ENCODE measurements at regions not wholly inside any gene's neighbourhood (a gene's known extent, or its start where the extent isn't known, plus 50 kb on each side); places are given as distances from the start of the nearest gene placed in this dataset.
"Not testable (repeated sequence)": the region's sequence is repeated elsewhere in the genome, so short reads cannot be mapped to it uniquely, and the experiment has no call there.

DNA sequence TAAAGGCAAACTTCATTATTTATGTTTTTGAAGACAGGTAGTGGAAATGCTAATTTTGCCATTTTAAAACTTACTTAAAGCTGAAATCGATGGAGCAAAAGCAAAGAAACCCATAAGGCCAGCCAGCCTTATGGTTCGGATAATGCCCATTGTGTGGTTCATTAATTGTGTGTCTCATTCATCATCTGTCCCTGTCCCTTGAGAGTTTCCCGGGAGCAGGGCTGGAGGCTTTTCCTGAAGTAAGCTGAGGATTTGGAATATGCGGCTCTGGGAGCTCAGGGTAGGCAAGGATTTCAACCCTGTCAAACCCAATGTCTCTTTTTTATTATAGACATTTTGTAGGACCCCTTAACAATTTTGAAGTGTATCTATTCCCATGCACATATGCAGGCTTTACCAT lies 790.0 kb upstream of the KIRREL3 start:
- no peak for DNase-seq (ENCODE audit: low read depth in 1 of 2, low spot score in 1 of 2)

- DNase-seq (ENCODE audit: low read depth in 1 of 2, low spot score in 1 of 2), result no peak
Observed at GRCh38 chr11:127789927-127790326, 789.4 kb upstream of the KIRREL3 start.

GRCh38 chr11:127772938-127773337 lies 772.4 kb upstream of the KIRREL3 start:
- not testable (repeated sequence) for DNase-seq (ENCODE audit: low read depth in 1 of 2, low spot score in 1 of 2)

GRCh38 chr11:127768931-127769330 lies 768.4 kb upstream of the KIRREL3 start:
- DNase-seq (ENCODE audit: low read depth in 1 of 2, low spot score in 1 of 2), result not testable (repeated sequence)

GRCh38 chr11:127766734-127767133 lies 766.2 kb upstream of the KIRREL3 start:
- no peak for DNase-seq (ENCODE audit: low read depth in 1 of 2, low spot score in 1 of 2)

GRCh38 chr11:127738771-127739286 lies 738.3 kb upstream of the KIRREL3 start:
- DNase-seq (ENCODE audit: low read depth in 1 of 2, low spot score in 1 of 2), result no peak

DNA sequence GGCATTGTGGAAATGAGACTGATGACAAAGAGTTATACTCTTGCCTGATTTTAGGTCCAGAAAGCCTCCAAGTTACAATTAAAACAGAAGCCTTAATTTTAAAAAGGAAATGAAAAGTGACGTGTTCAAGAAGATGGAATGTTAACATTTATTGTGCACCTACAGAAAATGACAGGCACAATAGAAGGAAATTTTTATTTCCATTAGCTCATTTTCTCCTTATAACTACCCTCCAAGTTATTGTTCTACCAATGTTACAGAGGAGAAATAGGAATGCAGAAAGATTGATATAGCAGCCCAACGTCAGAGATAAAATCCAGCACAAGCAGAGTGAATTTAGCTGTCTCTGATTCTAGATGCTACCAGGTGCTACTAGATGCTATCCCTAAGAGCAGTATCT lies 736.9 kb upstream of the KIRREL3 start:
- no peak for DNase-seq (ENCODE audit: low read depth in 1 of 2, low spot score in 1 of 2)

DNA sequence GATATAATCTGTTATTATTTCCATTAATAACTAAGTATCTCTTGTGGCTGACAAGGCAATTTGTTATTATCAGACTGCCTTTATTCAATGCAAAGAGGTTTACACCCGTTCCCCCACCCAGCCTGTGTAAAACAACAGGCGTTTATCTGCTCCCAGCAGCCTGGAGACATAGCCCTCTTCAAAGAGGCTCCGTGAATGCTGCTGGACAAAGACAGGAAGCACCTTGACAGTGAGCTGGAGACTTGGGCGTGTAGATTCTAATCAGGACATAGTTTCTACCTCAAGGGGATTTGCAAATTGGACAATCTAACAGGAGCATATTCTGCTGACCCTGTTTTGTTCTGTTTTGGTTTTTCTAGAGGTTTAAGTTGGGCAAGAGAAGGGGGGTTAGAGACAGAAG lies 733.0 kb upstream of the KIRREL3 start:
- no peak for DNase-seq (ENCODE audit: low read depth in 1 of 2, low spot score in 1 of 2)

DNA sequence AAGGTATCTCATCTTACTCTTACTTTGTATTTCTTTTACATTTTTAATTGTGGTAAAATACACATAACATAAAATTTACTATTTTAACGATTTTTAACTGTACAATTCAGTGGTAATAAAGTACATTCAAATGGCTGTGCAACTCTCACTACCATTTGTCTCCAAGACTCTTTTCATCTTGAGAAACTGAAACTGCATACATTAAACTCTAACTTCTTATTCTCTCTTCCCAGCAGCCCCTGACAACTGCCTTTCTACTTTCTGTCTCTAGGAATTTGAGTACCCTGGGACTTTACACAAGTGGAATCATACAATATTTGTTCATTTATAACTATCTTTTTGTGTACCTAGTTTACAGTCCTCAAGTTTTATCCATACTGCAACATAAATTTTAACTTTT lies 725.8 kb upstream of the KIRREL3 start:
- DNase-seq (ENCODE audit: low read depth in 1 of 2, low spot score in 1 of 2), result no peak

- no peak for DNase-seq (ENCODE audit: low read depth in 1 of 2, low spot score in 1 of 2)
Observed at GRCh38 chr11:127723714-127724113, 723.1 kb upstream of the KIRREL3 start.

- DNase-seq (ENCODE audit: low read depth in 1 of 2, low spot score in 1 of 2), result no peak
Observed at GRCh38 chr11:127713226-127713625, 712.7 kb upstream of the KIRREL3 start.

DNA sequence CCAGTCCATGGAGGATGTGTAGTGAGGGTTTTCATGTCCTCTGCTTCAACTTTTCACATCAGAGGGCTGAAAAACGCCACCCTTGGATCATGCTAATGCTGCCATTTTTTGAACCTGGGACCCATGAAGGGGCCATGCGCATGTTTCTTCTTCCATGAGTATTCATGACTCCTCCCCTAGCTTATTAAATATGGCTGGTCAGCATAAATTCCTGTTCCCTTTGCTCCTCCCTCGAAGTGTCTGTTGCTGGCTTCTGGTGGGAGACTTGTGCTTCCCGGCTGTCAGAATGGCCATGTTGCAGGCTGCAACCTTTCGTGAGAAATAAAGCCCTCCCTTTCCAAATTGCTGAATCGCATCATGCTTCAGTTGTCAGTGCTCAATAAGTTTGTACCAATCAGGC lies 711.2 kb upstream of the KIRREL3 start:
- DNase-seq (ENCODE audit: low read depth in 1 of 2, low spot score in 1 of 2), result no peak

GRCh38 chr11:127710831-127711230 lies 710.3 kb upstream of the KIRREL3 start:
- no peak for DNase-seq (ENCODE audit: low read depth in 1 of 2, low spot score in 1 of 2)

GRCh38 chr11:127709960-127710359 lies 709.4 kb upstream of the KIRREL3 start:
- DNase-seq (ENCODE audit: low read depth in 1 of 2, low spot score in 1 of 2), result no peak

GRCh38 chr11:127693686-127694085 lies 693.1 kb upstream of the KIRREL3 start:
- DNase-seq (ENCODE audit: low read depth in 1 of 2, low spot score in 1 of 2), result no peak

GRCh38 chr11:127683321-127683720 lies 682.8 kb upstream of the KIRREL3 start:
- no peak for DNase-seq (ENCODE audit: low read depth in 1 of 2, low spot score in 1 of 2)

GRCh38 chr11:127679816-127680545 lies 679.4 kb upstream of the KIRREL3 start:
- DNase-seq (ENCODE audit: low read depth in 1 of 2, low spot score in 1 of 2), result no peak

GRCh38 chr11:127678631-127679030 lies 678.1 kb upstream of the KIRREL3 start:
- no peak for DNase-seq (ENCODE audit: low read depth in 1 of 2, low spot score in 1 of 2)

- DNase-seq (ENCODE audit: low read depth in 1 of 2, low spot score in 1 of 2), result no peak
Observed at GRCh38 chr11:127677660-127678425, 677.3 kb upstream of the KIRREL3 start.

GRCh38 chr11:127675581-127675980 lies 675.0 kb upstream of the KIRREL3 start:
- no peak for DNase-seq (ENCODE audit: low read depth in 1 of 2, low spot score in 1 of 2)

- no peak for DNase-seq (ENCODE audit: low read depth in 1 of 2, low spot score in 1 of 2)
Observed at GRCh38 chr11:127674754-127675153, 674.2 kb upstream of the KIRREL3 start.

DNA sequence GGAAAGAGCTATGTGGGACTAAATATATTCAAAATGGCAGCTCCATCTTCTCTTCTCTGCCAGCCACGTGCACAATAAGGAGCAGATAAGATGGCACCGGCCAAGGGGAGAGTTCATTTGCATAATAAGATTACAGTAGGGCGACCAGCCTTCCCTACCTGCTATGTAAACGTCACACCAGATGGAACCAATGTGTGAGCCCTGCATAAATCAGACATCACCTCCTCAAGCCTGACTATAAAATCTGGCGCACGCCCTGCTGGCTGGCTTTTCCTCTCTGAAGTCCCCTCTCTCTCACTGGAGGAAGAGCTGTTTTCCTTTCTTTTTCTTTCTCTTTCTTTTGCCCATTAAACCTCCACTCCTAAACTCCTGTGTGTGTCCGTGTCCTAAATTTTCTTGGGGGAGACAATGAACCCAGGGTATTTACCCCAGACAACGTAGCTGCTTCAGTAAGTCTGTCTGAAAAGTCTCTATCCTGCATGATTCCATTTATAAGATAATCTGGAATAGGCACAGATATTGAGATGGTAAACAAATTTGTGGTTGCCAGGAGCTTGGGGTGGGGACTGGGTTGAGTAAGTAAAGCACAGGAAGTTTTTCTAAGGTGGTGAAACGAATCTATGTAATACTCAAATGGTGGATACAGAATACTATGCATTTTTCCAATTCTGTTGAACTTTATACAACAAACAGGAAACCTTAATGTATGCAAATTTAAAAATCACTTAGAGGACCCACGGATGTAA lies 670.0 kb upstream of the KIRREL3 start:
- no peak for DNase-seq (ENCODE audit: low read depth in 1 of 2, low spot score in 1 of 2)

Data from stimulated activated CD4-positive, alpha-beta T cell treated with anti-CD3 and anti-CD28 coated beads, Interleukin-15, amount 100 ng/mL, for 1 hour (primary cell).